HepG2 (cell line): ENCODE measurements at regions not wholly inside any gene's neighbourhood (a gene's known extent, or its start where the extent isn't known, plus 50 kb on each side); places are given as distances from the start of the nearest gene placed in this dataset.

ENCODE experiments used
- ATAC-seq: fragments of 200-7000 bp; cut with Tn5 transposase; 3 replicates; pipeline ENCODE4 v1.9.1; 2020; ENCODE audit warnings: mild to moderate bottlenecking, moderate library complexity
- BruUV-seq: library from RNA; stranded (reverse); fragments of 400-500 nt; replicated peaks from 2 replicates; lab custom pipeline; 2021; lab: Mats Ljungman, UMichigan
- CTCF ChIA-PET: fragments of 300-600 bp; formaldehyde crosslinking; extraction: SDS; loops from one replicate; lab custom pipeline; 2021; ENCODE audit warnings: low total read pairs, inconsistent platforms, low intra/inter-chr PET ratio; lab: Yijun Ruan, JAX
- POLR2A ChIA-PET: fragments of 350-600 bp; sonication (Branson Sonifier 250); formaldehyde crosslinking; loops from one replicate; lab custom pipeline; 2020; ENCODE audit warnings: antibody characterized with exemption, inconsistent platforms; lab: Yijun Ruan, JAX
- DNase-seq: peaks from one replicate; pipeline ENCODE4 v3.0.0-alpha.2; 2015; ENCODE audit warnings: low spot score
- FAIRE-seq: peaks from 3 replicates; lab custom pipeline; 2011; peaks lifted over from hg19 to GRCh38; lab: Jason Lieb, UNC
- H2AFZ ChIP-seq: one replicate; pipeline ENCODE4 v1.6.1; 2011; ENCODE audit warnings: low read length, inconsistent platforms
- H3K27ac ChIP-seq: fragments of 300-600 bp; 3 replicates; pipeline ENCODE4 v1.8.0; 2011; ENCODE audit warnings: mixed run types, mild to moderate bottlenecking, mixed read lengths, low read length, inconsistent platforms; ENCODE audit not compliant: insufficient read depth; ENCODE audit errors: extremely low read length
- H3K27me3 ChIP-seq, 2 experiments: fragments of 200-600 bp in 1 of 2; 2 replicates in 1 of 2; 3 replicates in 1 of 2; pipeline versions ENCODE4 v1.6.0 to v1.8.0; 2011; ENCODE audit warnings: low read length in 2 of 2, mild to moderate bottlenecking in 2 of 2, moderate library complexity in 2 of 2, inconsistent platforms in 1 of 2; ENCODE audit not compliant: insufficient read depth in 2 of 2, control insufficient read depth in 1 of 2
- H3K36me3 ChIP-seq, 2 experiments: fragments of 200-600 bp in 1 of 2; replicated peaks in 1 of 2; 2 replicates in 1 of 2; 3 replicates in 1 of 2; pipeline versions ENCODE4 v1.5.1 to v1.8.0; 2011; ENCODE audit warnings: low read length in 2 of 2, inconsistent platforms in 1 of 2; ENCODE audit not compliant: insufficient read depth in 2 of 2, control insufficient read depth in 1 of 2
- H3K4me1 ChIP-seq: 2 replicates; pipeline ENCODE4 v1.5.1; 2012; ENCODE audit warnings: low read length, inconsistent platforms; ENCODE audit not compliant: insufficient read depth
- H3K4me2 ChIP-seq: 2 replicates; pipeline ENCODE4 v1.6.0; 2011; ENCODE audit warnings: low read depth, low read length, inconsistent platforms
- H3K4me3 ChIP-seq, 3 experiments: fragments of 200-600 bp in 1 of 3; sonication (generic), shearing (Covaris generic) in 1 of 3; replicated peaks in 1 of 3; 2 replicates each; pipeline ENCODE4 v1.5.1; 2011 to 2016; ENCODE audit warnings: low read length in 3 of 3, inconsistent platforms in 2 of 3, low read depth in 2 of 3, mild to moderate bottlenecking in 2 of 3, control low read depth in 1 of 3, mixed read lengths in 1 of 3; ENCODE audit not compliant: insufficient read depth in 1 of 3
- H3K79me2 ChIP-seq: one replicate; pipeline ENCODE4 v1.6.1; 2011; ENCODE audit warnings: low read length, inconsistent platforms; ENCODE audit not compliant: insufficient read depth
- H3K9ac ChIP-seq: 2 replicates; pipeline ENCODE4 v1.6.0; 2011; ENCODE audit warnings: mild to moderate bottlenecking, low read depth, low read length, inconsistent platforms; ENCODE audit not compliant: insufficient read depth
- H3K9me3 ChIP-seq: 2 replicates; pipeline ENCODE4 v1.5.1; 2012; ENCODE audit warnings: mild to moderate bottlenecking, low read length
- H4K20me1 ChIP-seq: 2 replicates; pipeline ENCODE4 v1.6.0; 2011; ENCODE audit warnings: inconsistent platforms, mild to moderate bottlenecking, low read length, moderate library complexity; ENCODE audit not compliant: insufficient read depth
- NRL ChIP-seq: sonication (generic); formaldehyde crosslinking; IDR thresholded peaks from 2 replicates; pipeline ENCODE4 v1.5.0; 2020; ENCODE audit warnings: missing genetic modification reagents, mild to moderate bottlenecking, moderate library complexity, borderline replicate concordance
- RFXANK ChIP-seq: IDR thresholded peaks from 2 replicates; pipeline ENCODE4 v1.6.1; 2016
- TCF12 ChIP-seq, 2 experiments: fragments of 450-650 bp in 1 of 2; sonication (generic) in 1 of 2; formaldehyde crosslinking in 1 of 2; IDR thresholded peaks; 2 replicates each; pipeline versions ENCODE4 v1.6.1 to v1.8.0; 2017 to 2022; ENCODE audit warnings: antibody characterized with exemption in 1 of 2, mild to moderate bottlenecking in 1 of 2, missing genetic modification reagents in 1 of 2, moderate library complexity in 1 of 2
- THAP11 ChIP-seq: IDR thresholded peaks from 2 replicates; pipeline ENCODE4 v1.6.1; 2016; ENCODE audit warnings: missing biosample characterization, missing genetic modification reagents
- ZFP37 ChIP-seq: sonication (generic); formaldehyde crosslinking; IDR thresholded peaks from 2 replicates; pipeline ENCODE4 v1.4.0; 2020; ENCODE audit warnings: missing genetic modification reagents, borderline replicate concordance
- ZNF350 ChIP-seq: sonication (generic); formaldehyde crosslinking; IDR thresholded peaks from 2 replicates; pipeline ENCODE4 v1.4.0; 2020; ENCODE audit warnings: mild to moderate bottlenecking, low read depth, missing genetic modification reagents, borderline replicate concordance
- WGBS: methylation state at CpG from one replicate; pipeline ENCODE4 v1.1.6; 2017; ENCODE audit warnings: low lambda C conversion rate; 5-methylcytosine and 5-hydroxymethylcytosine counted together
- in situ Hi-C: cut with HindIII; loops from 2 replicates; pipeline ENCODE4 v1.10.0; 2017; ENCODE audit warnings: low pct_unique_long_range_greater_than_20kb; ENCODE audit not compliant: extremely low pct_ligation_motif_present
- intact Hi-C: fragments of 100-400 bp; cut with micrococcal nuclease; formaldehyde crosslinking; loops from one replicate; pipeline ENCODE4 v1.10.0; 2022; ENCODE audit not compliant: unreplicated experiment
- TF ChIP-seq, protein P1 (sequence below): sonication (generic); formaldehyde crosslinking; IDR thresholded peaks from 2 replicates; pipeline ENCODE4 v1.5.1; 2020; ENCODE audit warnings: missing genetic modification reagents, mild to moderate bottlenecking, borderline replicate concordance
- TF ChIP-seq, protein P2 (sequence below): IDR thresholded peaks from 2 replicates; pipeline ENCODE4 v1.6.1; 2012; ENCODE audit warnings: low read depth, low read length, improper control_type of control experiment

- TF ChIP-seq TCF12 (IDR thresholded peaks at IDR 0.05) (no peak), TCF12 (CRISPR knock-in tag; IDR thresholded peaks at IDR 0.05) (no peak), RFXANK (CRISPR knock-in tag) (no peak), THAP11 (CRISPR knock-in tag) (no peak), ZNF350 (CRISPR knock-in tag) (no peak), NRL (no peak), ZFP37 (CRISPR knock-in tag) (no peak)
- TF ChIP-seq, protein P1, sequence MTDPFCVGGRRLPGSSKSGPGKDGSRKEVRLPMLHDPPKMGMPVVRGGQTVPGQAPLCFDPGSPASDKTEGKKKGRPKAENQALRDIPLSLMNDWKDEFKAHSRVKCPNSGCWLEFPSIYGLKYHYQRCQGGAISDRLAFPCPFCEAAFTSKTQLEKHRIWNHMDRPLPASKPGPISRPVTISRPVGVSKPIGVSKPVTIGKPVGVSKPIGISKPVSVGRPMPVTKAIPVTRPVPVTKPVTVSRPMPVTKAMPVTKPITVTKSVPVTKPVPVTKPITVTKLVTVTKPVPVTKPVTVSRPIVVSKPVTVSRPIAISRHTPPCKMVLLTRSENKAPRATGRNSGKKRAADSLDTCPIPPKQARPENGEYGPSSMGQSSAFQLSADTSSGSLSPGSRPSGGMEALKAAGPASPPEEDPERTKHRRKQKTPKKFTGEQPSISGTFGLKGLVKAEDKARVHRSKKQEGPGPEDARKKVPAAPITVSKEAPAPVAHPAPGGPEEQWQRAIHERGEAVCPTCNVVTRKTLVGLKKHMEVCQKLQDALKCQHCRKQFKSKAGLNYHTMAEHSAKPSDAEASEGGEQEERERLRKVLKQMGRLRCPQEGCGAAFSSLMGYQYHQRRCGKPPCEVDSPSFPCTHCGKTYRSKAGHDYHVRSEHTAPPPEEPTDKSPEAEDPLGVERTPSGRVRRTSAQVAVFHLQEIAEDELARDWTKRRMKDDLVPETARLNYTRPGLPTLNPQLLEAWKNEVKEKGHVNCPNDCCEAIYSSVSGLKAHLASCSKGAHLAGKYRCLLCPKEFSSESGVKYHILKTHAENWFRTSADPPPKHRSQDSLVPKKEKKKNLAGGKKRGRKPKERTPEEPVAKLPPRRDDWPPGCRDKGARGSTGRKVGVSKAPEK (CRISPR knock-in tag), result no peak
- TF ChIP-seq, protein P2, sequence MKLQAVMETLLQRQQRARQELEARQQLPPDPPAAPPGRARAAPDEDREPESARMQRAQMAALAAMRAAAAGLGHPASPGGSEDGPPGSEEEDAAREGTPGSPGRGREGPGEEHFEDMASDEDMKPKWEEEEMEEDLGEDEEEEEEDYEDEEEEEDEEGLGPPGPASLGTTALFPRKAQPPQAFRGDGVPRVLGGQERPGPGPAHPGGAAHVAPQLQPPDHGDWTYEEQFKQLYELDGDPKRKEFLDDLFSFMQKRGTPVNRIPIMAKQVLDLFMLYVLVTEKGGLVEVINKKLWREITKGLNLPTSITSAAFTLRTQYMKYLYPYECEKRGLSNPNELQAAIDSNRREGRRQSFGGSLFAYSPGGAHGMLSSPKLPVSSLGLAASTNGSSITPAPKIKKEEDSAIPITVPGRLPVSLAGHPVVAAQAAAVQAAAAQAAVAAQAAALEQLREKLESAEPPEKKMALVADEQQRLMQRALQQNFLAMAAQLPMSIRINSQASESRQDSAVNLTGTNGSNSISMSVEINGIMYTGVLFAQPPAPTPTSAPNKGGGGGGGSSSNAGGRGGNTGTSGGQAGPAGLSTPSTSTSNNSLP, result no peak
- Histone ChIP-seq H3K9me3 (no peaks in the 10 kb centered on the region), H2AFZ (no peak overlapping the region), H3K4me3 (no peak overlapping the region), H3K79me2 (no peaks in the 10 kb centered on the region), H3K27me3 (no peaks in the 10 kb centered on the region), H4K20me1 (no peaks in the 10 kb centered on the region), H3K9ac (no peak overlapping the region), H3K36me3 (no peaks in the 10 kb centered on the region), H3K4me1 (peaks cover 45% of the 10 kb centered on the region), H3K27ac (no peak overlapping the region), H3K4me2 (no peak overlapping the region)
- no peak for DNase-seq
- CTCF ChIA-PET, result no interaction called here
- in situ Hi-C loops, result no loop called here
- intact Hi-C loops, result loop anchor here (10.0 kb wide), 1 partner anchor 129 kb away; no protein-coding TSS in a partner anchor
- no TSS peak for BruUV-seq
- POLR2A ChIA-PET, result no interaction called here
- ATAC-seq, result no peak
- over 99% methylated on average over 6 of the region's 7 CpGs for WGBS
- no peak for FAIRE-seq
Observed at GRCh38 chr9:91066042-91066415, 264.4 kb downstream of the SYK start.
